ENCODE measurements at regions not wholly inside any gene's neighbourhood (a gene's known extent, or its start where the extent isn't known, plus 50 kb on each side); places are given as distances from the start of the nearest gene placed in this dataset.
"Not testable (repeated sequence)": the region's sequence is repeated elsewhere in the genome, so short reads cannot be mapped to it uniquely, and the experiment has no call there.

DNA sequence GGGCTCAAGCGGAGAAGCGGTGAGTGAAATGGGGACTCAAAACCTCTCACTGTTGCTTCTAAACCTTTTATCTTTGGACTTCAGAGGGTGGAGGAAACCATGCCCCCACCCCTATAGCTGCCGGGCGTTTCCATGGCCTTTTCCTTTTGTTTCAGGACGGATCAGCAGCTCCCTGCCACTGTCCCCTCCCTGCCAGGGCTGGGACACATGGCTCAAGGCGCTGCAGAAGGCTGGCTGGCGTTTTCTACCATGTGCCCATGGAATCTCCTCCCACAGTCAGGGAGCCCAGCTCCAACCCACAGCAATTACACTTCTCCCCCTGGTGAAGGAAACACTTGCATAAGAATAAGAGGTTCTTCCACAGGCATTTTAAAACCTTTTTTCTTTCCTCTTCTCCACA lies 812.7 kb downstream of the PLA2G4A start:
- DNase-seq = no peak

DNA sequence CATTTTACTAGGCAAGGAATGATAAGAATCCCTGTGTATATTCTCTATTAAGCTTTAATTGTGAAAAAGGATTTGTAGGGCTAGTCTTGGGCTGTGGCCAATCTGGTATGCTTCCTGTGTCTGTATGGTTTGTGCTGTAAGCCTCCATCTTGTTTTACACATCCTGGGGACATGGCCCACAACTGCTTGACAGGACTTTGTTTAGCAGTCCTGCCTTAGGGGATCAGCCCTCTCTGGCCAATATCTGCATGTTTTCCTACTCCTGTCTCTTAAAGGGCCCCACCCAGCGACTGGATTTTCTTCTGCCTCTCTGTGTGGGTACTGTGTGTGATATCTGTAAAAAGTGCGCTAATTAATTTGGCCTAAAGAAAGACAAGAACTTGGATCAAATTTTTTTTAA lies 813.2 kb downstream of the PLA2G4A start:
- DNase-seq = no peak

DNA sequence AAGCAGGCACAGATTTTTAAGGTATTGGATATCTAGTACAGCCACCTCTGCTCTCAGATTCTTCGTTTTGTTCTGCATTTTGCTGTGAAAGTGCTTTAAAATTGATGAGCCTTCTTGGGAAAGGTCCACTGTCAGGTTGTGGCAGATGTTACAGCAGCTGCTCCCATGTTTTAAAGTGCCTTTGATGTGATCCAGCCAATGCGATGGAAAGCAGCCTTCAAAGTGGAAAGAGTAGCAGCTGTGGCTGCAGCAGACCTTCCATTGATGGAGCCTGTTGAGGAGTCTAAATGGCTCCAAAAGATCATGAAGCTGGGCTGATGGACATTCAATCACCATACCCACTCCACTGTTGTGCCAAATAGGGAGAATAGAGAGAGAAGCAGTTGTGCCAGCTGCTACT lies 816.9 kb downstream of the PLA2G4A start:
- DNase-seq = no peak

DNA sequence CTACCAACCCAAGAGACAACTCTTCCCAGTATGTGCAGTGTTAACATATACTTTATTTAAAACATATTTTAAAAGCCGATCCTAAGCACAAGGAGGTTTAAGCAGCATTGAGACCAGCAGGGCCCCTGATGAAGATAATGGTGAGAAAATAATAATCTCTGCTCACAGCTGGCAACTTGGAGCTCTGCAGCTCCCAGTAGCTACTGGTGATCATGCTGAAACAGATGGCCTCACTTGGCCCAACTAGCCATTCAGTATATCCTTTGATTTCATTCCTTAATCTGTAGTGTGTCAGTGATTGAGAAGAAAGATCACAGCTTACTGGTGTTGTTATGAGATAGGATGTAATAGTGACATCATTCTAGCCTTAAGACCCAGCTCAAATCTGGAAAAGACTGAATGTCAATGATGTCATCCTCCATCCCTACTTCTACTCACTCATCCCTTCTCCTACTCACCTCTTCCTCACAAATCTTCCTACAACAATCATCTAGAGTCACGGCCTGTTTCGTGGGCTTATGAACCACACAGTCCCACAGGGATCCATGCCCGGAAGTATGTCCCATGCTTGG lies 817.9 kb downstream of the PLA2G4A start:
- no peak for DNase-seq

DNA sequence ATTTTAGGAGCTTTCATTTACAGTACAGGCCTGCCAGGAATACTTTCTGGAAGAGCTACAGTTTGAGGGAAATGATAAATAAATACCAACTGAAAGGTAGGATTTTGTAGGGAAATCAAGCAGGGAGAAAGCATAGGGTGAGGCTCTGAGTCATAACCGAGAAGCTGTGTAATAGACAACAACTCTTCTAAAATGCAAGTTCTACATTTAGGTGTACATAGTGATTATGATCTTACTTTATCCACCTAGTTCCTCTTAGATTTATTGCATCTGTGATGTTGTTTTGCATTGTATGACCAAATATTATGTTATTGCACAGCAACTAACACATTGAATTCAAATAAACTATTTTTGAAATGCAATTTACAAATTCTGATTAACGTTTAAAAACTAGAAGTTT lies 819.3 kb downstream of the PLA2G4A start:
- DNase-seq = no peak

DNA sequence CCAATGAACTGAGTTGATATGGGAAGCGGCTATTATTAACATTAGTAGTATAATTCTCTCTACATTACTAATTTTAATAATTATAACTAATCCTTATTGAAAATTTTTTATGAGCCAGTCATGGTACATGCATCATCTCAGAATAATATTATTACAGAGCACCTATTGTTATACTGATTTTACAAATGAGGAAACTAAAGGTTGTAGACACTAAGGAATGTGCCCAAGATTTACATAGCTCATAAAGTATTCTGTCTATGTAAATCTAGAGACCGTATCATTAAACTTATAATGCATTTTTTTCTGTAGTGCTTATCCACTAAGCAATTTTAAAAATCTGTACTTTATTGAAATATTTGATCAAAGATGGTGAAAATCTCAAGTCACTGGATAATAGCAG lies 825.9 kb downstream of the PLA2G4A start:
- no peak for DNase-seq

DNA sequence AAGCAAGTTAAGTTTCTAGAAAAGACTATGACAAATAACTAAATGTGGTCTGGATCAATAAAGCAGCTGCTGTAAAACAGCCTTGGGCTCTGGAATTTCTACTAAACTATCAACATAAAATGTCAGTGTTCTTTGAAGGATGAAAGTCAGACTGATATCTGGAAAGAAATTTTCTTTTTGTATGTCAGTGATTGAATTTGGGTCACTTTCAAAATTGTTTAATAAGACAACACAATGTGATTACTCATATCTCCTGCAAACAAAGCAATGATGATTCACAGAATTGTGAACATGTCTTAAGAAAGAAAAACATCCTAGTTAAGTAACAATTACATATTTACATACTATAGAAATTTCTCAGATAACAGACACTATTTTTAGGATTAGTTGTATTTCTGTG lies 826.4 kb downstream of the PLA2G4A start:
- no peak for DNase-seq

DNA sequence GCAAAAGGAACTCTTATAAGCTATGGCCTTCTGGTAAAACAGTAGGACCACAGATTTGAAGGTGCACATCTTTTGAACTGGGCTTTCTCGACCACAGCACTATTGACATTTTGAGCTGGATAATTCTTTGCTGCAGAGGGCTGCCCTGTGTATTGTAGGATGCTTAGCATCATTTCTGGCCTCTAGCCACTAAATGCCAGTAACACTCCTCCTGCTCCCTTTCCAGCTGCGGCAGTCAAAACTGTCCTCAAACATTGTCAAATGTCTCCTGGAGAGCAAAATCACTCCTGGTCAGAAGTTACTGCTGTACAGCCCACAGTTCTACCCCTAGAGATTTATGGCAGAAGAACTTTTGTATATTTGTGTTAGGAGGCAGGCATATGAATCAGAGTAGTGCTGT lies 836.7 kb downstream of the PLA2G4A start:
- DNase-seq = no peak

DNA sequence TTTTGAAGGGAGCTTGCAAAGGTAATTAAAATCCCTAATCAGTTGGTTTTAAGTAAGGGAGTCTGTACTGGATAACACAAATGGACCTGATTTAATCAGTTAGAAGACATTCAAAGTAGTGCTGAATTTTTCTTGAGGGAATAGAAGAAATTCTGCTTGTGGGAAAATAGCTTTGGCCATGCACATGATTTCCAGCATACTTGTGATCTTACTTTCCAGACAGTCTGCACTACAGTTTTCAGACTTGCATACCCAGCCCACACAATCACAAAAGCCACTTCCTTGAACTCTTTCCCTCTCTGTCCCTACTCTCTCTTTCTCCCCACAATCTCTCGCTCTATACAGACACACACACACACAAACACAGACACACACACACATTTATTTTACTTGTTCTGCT lies 852.1 kb downstream of the PLA2G4A start:
- no peak for DNase-seq

DNA sequence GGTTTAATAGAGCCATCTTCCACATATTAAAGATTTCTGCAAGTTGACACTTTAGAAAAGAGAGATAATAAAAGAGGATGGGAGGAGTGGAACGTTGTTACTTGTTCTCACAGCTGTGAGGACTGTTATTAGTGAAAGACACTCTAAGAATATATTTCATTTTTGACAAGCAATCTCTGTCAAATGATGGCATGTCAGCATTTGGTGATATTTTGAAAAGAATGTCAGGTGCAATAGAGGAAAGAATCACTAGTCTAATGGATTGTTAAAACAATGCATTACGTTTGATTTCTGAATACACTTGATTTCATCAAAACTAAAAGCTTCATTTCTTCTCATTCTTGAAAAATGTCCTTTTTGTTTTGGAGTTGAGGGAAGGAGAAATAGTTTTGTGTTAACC lies 853.4 kb downstream of the PLA2G4A start:
- no peak for DNase-seq

DNA sequence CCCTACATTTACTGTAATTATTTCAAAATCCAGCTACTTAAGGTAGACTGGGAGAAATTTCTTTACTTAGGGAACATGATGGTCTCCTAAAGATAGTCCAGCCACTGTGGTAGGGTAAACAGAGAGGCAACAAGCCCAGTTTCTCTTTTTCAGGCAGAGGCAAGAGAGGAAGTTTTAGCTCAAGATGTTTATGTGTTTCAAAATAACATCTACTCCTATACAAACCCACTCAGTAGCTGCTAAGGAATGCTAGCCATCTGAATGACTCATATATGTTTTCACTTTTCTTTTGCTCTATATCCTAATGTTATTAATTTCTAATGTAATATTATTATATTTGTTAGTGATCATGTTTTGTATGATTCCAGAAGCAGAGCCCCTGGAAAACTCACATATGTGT lies 856.6 kb downstream of the PLA2G4A start:
- DNase-seq = no peak

DNA sequence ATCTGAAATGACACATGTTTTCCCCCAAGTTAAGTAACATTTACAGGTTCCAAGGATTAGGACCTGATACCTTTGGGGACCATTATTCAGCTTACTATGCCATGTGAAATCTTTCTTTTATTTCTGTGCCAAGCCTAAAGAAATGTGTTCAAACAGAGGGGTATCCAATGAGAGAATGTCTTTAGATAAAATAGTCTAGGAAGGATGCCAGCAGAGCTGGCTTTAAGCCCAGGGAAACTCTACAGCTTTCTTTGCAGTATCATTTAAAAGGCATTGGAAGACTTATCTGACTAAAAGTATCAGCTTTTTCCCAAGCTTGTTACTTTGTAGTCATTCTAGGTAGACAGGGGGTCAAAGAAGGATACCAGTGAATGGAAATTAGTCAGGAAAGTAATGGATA lies 860.4 kb downstream of the PLA2G4A start:
- DNase-seq = no peak

DNA sequence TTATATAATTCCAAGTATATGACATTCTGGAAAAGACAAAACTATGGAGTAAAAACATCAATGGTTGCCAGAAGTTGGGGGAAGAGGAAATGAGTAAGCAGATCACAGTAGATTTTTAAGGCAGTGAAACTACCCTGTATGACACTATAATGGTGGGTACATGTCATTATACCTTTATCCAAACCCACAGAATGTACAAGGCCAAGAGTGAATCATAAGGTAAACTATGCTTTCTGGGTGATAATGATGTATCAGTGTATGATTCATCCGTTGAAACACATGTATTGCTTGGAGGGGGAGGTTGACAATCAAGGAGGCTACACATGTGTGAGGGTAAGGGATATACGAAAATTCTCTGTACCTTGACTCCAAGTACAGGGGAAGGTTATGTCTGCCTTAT lies 862.7 kb downstream of the PLA2G4A start:
- no peak for DNase-seq

DNA sequence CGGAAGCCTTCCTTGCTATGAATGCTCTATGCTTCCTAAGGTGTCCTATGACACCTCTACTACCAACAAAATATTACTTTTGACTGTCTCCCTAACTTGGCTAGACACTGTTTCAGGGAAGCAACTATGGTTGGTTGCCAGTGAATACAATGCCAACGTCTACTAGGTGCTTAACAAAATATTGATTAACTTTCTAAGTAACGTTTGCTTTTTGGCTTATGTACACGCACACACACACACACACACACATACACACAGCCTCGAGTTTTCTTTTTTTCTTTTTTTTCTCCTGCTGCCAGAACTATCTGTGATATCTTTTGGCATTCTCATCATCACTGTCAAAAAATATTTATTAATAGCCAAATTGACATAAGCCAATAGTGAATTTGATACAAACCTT lies 864.0 kb downstream of the PLA2G4A start:
- DNase-seq = no peak

DNA sequence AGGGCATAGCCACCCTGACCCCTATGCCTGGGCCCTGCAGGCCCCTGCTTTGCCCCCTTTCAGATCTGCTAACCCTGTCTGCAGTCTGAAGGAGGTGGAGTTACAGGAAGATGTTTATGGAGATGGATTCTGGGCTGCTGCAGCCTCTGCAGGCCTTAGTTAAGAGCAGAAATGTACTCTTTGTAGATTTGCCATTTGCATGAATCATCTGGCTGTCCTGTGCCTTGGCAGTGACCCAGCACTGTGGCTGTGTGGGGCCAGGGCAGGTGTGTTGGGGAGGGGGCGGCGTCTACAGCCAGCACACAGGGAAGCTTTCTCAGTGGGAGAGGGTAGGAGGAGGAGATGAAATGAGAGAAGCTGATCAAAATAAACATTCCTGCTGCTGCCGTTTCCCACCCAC lies 867.3 kb downstream of the PLA2G4A start:
- DNase-seq = no peak

DNA sequence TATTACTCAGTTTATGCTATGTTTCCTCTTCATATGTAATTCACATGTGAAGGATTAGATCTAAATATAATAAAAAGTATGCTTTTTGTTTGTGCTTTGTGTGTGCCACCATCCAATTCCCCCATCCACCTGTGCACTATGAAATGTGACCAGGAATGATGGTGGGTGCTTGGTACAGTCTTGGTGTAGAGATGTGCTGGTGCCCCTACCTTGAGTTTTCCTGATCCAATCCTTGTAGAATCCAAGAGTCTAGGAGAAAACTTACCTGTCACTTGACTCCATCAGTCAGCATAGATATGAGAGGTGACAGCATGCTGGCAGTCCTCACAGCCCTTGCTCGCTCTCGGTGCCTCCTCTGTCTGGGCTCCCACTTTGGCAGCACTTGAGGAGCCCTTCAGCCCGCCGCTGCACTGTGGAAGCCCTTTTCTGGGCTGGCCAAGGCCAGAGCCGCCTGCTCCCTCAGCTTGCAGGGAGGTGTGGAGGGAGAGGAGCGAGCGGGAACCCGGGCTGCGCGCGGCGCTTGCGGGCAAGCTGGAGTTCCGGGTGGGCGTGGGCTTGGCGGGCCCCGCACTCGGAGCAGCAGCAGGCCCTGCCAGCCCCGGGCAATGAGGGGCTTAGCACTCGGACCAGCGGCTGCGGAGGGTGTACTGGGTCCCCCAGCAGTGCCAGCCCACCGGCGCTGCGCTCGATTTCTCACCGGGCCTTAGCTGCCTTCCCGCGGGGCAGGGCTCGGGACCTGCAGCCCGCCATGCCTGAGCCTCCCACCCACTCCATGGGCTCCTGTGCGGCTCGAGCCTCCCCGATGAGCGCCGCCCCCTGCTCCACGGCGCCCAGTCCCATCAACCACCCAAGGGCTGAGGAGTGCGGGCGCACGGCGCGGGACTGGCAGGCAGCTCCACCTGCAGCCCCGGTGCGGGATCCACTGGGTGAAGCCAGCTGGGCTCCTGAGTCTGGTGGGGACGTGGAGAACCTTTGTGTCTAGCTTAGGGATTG lies 874.7 kb downstream of the PLA2G4A start:
- not testable (repeated sequence) for DNase-seq

DNA sequence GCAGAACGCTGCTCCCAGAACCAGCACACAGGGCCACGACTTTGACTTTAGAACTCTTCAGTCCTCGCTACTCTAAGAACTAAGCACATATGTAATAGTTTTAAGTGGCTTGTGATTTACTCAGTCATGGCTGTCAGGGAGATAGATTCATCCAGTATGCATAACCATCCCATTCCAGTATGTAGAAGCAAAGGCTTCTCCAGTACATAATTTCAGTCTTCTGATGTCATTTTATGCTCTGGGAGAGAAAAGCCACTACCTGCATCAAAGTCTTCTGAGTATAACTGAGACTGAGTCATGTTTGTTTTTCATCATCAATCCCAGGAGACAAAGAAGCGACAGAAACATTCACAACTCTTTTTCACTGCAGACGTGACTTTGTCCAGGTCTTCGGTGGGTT lies 885.7 kb downstream of the PLA2G4A start:
- no peak for DNase-seq

DNA sequence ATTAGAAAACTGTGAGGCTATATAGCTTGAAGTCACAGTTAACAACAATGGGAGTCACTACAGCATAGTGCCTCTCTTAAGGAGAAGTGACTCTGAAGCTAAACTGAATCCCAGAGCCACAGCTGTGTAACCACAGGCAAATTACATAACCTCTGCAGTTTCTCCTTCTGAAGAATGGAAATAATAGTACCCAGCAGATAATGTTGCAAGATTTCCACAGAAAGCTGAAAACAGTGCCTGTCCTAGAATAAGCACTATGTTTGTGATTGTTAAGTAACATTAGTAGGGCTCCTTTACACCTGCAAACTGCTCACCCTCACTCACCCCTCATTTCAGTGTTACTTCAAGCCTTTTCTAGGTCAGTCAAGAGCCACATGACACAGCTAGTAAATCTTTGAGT lies 886.7 kb downstream of the PLA2G4A start:
- no peak for DNase-seq

DNA sequence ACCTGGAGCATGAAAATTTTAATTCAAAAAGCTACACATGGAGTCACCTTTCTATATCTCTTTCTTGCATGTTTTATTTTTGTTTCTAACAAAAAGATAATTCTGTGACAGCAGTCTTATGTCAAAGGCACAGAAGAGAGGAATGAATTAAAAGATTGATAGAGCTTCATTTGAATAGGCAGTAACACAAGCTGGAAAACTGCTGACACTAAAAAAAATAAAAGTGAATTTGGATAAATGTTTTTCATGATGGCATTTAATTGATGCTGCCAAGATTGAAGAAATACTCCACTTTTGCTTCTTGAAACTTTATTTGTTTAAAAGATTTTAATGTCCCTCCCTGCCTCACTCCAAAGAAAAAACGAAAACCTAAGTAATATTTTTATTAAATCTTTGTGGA lies 887.4 kb downstream of the PLA2G4A start:
- DNase-seq = no peak

DNA sequence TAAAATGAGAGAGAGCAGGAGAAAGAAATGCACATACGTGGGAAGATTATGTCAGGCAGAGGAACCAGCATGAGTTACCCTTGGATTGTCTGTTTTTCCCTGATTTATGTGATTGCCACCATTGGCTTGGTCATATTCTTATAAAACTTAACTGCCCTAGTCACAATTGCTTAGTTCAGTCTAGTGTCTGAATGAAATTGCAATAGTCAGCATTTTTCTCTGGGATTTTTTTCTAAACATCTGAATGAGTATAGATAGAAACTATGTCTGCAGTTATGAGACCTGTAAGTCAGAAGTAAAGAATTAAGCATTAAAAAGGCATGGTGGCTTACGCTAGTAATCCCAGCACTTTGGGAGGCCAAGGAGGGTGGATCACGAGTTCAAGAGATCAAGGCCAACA lies 889.8 kb downstream of the PLA2G4A start:
- DNase-seq = no peak

DNA sequence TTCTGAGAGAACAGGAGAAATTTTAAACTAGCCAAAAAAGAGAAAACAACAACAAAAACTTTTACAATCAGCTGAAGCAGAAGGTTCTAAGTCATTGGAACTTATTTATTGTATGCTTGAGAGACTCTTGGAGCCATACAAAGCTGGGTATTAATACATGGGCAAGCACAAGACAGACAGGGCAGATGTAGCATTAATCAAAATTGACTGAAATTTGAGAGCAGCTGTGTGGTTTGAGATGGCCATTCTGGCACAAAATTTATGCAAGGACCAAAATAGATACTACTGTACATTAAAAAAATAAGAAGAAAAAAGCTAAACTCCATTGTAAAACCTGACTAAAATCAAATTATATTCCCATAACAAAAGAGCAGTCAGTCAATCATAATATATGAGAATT lies 892.5 kb downstream of the PLA2G4A start:
- DNase-seq = no peak

DNA sequence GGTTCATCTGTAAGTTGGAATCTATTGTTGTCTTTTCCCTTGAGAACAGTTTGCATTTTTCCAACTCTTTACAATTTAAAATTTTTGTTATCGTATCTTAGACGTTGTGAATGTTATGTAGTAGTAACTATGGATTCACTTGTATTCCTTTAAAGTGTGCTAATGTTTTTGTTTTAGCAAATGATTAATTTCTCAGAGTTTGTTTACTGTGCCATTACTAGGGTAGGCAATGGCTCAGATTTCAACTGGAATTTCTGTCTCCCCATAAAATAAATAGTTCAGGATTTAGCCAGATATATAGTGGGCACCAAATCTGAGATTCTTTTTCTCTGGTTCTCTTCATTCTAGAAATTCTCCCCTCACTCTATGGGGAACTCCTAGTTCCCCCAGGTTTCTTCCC lies 896.5 kb downstream of the PLA2G4A start:
- DNase-seq = no peak

DNA sequence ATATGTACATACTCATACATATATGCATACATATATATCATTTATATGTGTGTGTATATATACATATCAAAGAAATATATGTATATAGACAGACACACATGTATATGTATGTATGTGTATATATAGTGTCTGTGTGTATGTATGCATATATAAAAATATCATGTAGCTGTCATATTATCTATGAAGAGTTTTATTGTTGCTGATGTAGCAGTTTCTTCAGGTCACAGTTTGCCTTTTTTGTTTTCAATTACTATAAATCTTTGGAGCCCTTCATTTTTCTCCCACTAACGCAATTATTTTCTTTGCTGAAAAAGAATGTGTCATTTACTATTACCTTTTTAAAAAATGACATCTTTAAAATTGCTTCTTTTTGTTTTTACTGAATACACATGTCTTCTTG lies 904.5 kb downstream of the PLA2G4A start:
- DNase-seq = no peak

DNA sequence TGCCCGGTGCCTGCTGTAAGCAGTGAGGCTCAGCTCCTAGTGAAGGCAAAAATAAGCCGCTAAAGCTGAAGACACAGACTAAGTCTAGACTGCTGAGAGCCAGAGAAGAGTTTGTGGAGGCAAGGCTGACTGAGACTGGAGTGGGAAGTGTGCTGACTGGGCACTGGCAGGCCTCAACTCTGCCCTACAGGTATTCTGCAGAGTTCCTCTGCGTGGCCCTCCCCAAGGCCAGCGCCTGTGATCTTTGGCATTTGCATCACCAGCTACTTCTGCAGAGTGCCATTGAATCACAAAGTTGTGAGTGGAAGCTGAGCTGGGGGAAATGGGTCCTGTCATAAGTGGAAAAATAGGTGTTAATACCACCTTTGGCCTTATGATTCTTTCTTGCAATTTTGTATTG lies 905.7 kb downstream of the PLA2G4A start:
- no peak for DNase-seq

DNA sequence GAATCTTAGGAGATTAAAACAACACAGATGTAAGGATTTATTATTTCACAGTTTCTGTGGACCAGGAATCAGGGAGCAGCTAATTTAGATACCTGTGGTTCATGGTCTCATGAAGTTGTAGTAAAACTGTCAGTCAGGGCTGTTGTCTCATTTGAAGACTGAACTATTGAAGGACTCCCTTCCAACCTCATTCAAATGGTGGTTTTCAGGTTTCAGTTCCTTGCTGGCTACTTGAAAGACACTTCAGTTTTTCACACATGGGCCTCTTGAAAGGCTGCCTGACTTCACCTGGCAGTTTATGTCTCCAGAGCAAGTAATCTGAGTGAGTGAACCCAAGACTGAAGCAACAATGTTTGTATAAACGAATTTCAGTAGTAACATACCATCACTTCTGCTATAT lies 915.9 kb downstream of the PLA2G4A start:
- DNase-seq = no peak
